ENCODE measurements at regions not wholly inside any gene's neighbourhood (a gene's known extent, or its start where the extent isn't known, plus 50 kb on each side); places are given as distances from the start of the nearest gene placed in this dataset.

- CTCF ChIA-PET (ENCODE audit: low intra/inter-chr PET ratio) = no interaction called here
- Histone ChIP-seq H4K20me1 (replicated peaks; ENCODE audit: control insufficient read depth, insufficient read depth, low read length) (no peaks in the 10 kb centered on the region), H3K27ac (ENCODE audit: extremely low read depth, low read depth, low read length) (no peak overlapping the region), H3K9me1 (ENCODE audit: control insufficient read depth, insufficient read depth, low read length) (no peaks in the 10 kb centered on the region), H3K9ac (ENCODE audit: insufficient read depth in 1 of 2, low read depth in 2 of 2, low read length in 2 of 2) (no peak overlapping the region), H3K79me2 (ENCODE audit: control insufficient read depth, insufficient read depth, low read length) (no peaks in the 10 kb centered on the region), H3K4me3 (no peak overlapping the region), H3K4me1 (replicated peaks in 1 of 2; ENCODE audit: control insufficient read depth in 2 of 2, insufficient read depth in 2 of 2, low read length in 2 of 2) (peaks cover 7 to 60% of the 10 kb centered on the region in 2 experiments; a peak in 3 of 5 replicates), H2AFZ (ENCODE audit: low read depth, low read length) (0 out of 2 replicates have a peak overlapping the region, but pooled peaks have one; percentile 12), H3K4me2 (ENCODE audit: insufficient read depth, low read length) (no peak overlapping the region), H3K36me3 (ENCODE audit: control insufficient read depth, insufficient read depth, low read length) (no peaks in the 10 kb centered on the region), H3K9me3 (replicated peaks; ENCODE audit: control insufficient read depth, insufficient read depth, low read depth, low read length) (no peaks in the 10 kb centered on the region), H3K27me3 (ENCODE audit: control insufficient read depth in 2 of 2, insufficient read depth in 2 of 2, low read length in 2 of 2) (peaks cover 20 to 28% of the 10 kb centered on the region in 2 experiments)
- POLR2A ChIA-PET = no interaction called here
- TF ChIP-seq TBP (optimal IDR thresholded peaks at IDR 0.05; ENCODE audit: low read depth, low read length) (no peak), TFAP4 (CRISPR knock-in tag; IDR thresholded peaks at IDR 0.05; ENCODE audit: borderline replicate concordance) (0 out of 2 replicates have a peak, but pooled peaks have one; percentile 23)
- FAIRE-seq (no peak), DNase-seq (ENCODE audit: extremely low read depth in 1 of 4, low spot score in 3 of 4) (no peak), ATAC-seq (no peak)
- in situ Hi-C loops (cut with MboI) = no loop called here
- BruUV-seq (replicated peaks) = no TSS peak
- intact Hi-C loops (cut with micrococcal nuclease) = no loop called here
- WGBS (ENCODE audit: insufficient coverage, low coverage, missing lambda C conversion rate) = 15% methylated on average over 3 of the region's 3 CpGs
Measured at GRCh38 chr11:8830641-8831040, 80.3 kb upstream of the AKIP1 start.

GRCh38 chr11:8831861-8832260 lies 79.1 kb upstream of the AKIP1 start:
- Histone ChIP-seq H3K4me2 (ENCODE audit: insufficient read depth, low read length) (no peak overlapping the region), H3K27ac (ENCODE audit: extremely low read depth, low read depth, low read length) (no peak overlapping the region), H4K20me1 (replicated peaks; ENCODE audit: control insufficient read depth, insufficient read depth, low read length) (no peaks in the 10 kb centered on the region), H3K36me3 (ENCODE audit: control insufficient read depth, insufficient read depth, low read length) (no peaks in the 10 kb centered on the region), H3K4me1 (replicated peaks in 1 of 2; ENCODE audit: control insufficient read depth in 2 of 2, insufficient read depth in 2 of 2, low read length in 2 of 2) (peaks cover 7 to 48% of the 10 kb centered on the region in 2 experiments; a peak in 3 of 5 replicates), H3K4me3 (no peak overlapping the region), H3K9me1 (ENCODE audit: control insufficient read depth, insufficient read depth, low read length) (no peaks in the 10 kb centered on the region), H3K79me2 (ENCODE audit: control insufficient read depth, insufficient read depth, low read length) (no peaks in the 10 kb centered on the region), H2AFZ (ENCODE audit: low read depth, low read length) (no peak overlapping the region), H3K27me3 (ENCODE audit: control insufficient read depth in 2 of 2, insufficient read depth in 2 of 2, low read length in 2 of 2) (peaks cover 23 to 36% of the 10 kb centered on the region in 2 experiments), H3K9me3 (replicated peaks; ENCODE audit: control insufficient read depth, insufficient read depth, low read depth, low read length) (no peaks in the 10 kb centered on the region), H3K9ac (ENCODE audit: insufficient read depth in 1 of 2, low read depth in 2 of 2, low read length in 2 of 2) (no peak overlapping the region)
- POLR2A ChIA-PET = no interaction called here
- CTCF ChIA-PET (ENCODE audit: low intra/inter-chr PET ratio) = no interaction called here
- FAIRE-seq = no peak
- intact Hi-C loops (cut with micrococcal nuclease) (no loop called here), in situ Hi-C loops (cut with MboI) (no loop called here)
- no TSS peak for BruUV-seq (replicated peaks)
- no peak for DNase-seq (ENCODE audit: extremely low read depth in 1 of 4, low spot score in 3 of 4)
- WGBS (ENCODE audit: insufficient coverage, low coverage, missing lambda C conversion rate) = 20% methylated on average over 9 of the region's 9 CpGs
- TF ChIP-seq E2F4 (CRISPR knock-in tag; IDR thresholded peaks at IDR 0.05; ENCODE audit: low read depth) (no peak), ZNF311 (CRISPR knock-in tag; IDR thresholded peaks at IDR 0.05) (no peak), MLLT1 (IDR thresholded peaks at IDR 0.05) (no peak), RBM34 (IDR thresholded peaks at IDR 0.05; ENCODE audit: borderline replicate concordance, insufficient read depth, low read length) (no peak), C11orf30 (IDR thresholded peaks at IDR 0.05; ENCODE audit: low read depth) (no peak), GABPB2 (CRISPR knock-in tag; conservative IDR thresholded peaks at IDR 0.05) (no peak), JUND (IDR thresholded peaks at IDR 0.05; ENCODE audit: borderline replicate concordance, low read depth, low read length) (no peak), JUND (tag; IDR thresholded peaks at IDR 0.05; ENCODE audit: borderline replicate concordance, low read depth, low read length) (no peak)
- no peak for ATAC-seq

Data from K562 (cell line).